GM12892 (cell line): ENCODE measurements at regions not wholly inside any gene's neighbourhood (a gene's known extent, or its start where the extent isn't known, plus 50 kb on each side); places are given as distances from the start of the nearest gene placed in this dataset.

Experiments used
- POLR2A ChIP-seq: IDR thresholded peaks from 2 replicates; pipeline ENCODE4 v1.6.1; 2011; ENCODE audit warnings: low read depth, low read length, control low read depth
- POLR2AphosphoS5 ChIP-seq: IDR thresholded peaks from 2 replicates; pipeline ENCODE4 v1.6.1; 2011; ENCODE audit warnings: low read depth, low read length, control low read depth

DNA sequence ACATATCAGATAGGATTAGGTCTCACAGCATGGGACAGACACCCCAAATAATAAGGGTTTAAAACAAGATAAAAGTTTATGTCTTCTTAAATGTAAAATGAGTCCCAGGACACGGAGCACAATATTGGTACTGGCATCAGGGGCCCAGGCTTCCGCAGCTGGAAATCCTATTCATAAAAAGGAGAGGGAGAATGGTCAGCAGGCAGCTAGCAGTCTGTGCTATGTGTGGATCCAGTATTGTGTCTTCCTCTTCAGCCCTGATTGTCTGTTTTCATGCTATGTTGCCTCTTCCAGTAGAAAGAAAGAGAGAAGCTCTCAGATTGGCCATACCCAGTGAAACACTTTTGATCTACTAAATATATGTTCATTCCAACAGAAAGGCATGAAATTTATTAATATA is 319.3 kb upstream of the SLCO3A1 start:
- TF ChIP-seq POLR2A (no peak), POLR2AphosphoS5 (no peak)
